HG02938 (cell line): ENCODE measurements at regions not wholly inside any gene's neighbourhood (a gene's known extent, or its start where the extent isn't known, plus 50 kb on each side); places are given as distances from the start of the nearest gene placed in this dataset.
"Not testable (repeated sequence)": the region's sequence is repeated elsewhere in the genome, so short reads cannot be mapped to it uniquely, and the experiment has no call there.

Source experiments
- ATAC-seq: cut with Tn5 transposase; IDR thresholded peaks from one replicate; pipeline ENCODE4 v1.9.1; 2021; ENCODE audit warnings: mild to moderate bottlenecking, moderate library complexity; ENCODE audit not compliant: unreplicated experiment

DNA sequence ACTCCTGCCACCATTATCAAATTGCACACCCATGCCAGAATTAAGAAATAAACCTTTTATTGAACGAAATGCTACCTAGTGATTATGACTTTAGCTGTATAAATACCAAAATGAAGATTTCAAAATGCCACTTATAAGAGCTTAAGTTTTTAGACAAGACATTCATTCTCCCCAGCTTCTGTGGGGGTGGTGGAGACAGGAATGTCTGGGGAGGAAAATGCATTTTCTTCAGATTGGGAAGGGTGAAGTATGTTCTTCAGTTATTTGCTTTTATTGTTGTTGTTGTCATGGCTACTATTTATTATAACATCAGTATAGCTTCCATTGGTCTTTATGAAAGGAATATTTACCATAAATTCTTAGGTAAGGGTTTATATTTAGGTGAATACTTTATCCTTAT lies 132.7 kb upstream of the GMNC start:
- no peak for ATAC-seq

DNA sequence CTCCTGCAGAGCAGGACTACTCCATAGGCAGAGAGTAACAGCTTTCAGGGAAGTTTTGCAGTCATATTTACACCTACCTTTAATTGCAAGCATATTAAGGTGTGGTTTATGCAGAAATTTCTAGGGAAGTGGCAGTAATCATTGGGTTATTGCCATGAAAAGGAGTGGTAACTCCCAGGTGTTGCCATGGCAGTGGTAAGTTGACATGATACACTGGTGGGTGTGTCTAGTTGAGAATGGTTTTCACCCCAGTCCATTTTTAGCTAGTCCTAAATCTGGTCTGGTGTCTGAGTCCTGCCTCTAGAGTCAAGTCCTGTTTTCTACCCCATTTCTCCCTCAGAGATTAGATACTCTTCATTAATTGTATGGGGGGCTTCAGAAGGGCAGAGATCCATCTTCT lies 128.4 kb upstream of the GMNC start:
- no peak for ATAC-seq

DNA sequence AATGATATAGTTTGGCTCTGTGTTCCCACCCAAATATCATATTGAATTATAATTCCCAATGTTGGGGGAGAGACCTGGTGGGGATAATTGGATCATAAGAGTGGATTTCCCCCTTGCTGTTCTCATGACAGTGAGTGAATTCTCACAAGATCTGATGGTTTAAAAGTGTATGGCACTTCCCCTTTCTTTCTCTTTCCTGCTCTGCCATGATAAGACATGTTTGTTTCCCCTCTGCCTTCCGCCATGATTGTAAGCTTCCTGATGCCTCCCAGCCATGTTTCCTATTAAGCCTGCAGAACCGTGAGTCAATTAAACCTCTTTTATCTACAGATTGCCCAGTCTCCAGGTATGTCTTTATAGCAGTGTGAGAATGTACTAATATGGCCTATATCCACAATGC lies 126.7 kb upstream of the GMNC start:
- ATAC-seq = no peak

DNA sequence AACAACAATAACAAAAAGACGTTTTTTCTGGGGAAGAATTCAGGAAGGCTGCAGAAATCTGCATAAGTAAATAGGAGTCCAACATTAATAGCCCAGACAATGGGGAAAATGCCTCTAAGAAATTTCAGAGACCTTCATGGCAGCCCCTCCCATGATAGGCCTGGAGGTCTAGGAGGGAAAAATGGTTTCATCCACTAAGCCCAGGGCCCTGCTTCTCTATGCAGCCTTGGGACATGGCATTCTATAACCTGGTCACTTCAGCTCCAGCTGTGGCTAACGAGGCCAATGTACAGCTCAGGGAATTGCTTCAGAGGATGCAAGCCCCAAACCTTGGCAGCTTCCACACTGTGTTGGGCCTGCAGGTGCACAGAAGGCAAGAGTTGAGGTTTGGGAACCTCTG lies 125.6 kb upstream of the GMNC start:
- ATAC-seq = no peak

- no peak for ATAC-seq
Measured at GRCh38 chr3:190984502-190985244, 122.2 kb upstream of the GMNC start.

GRCh38 chr3:190983875-190984274 lies 121.4 kb upstream of the GMNC start:
- peak; percentile 61 for ATAC-seq

- no peak for ATAC-seq
Measured at GRCh38 chr3:190973771-190974170, 111.3 kb upstream of the GMNC start.

DNA sequence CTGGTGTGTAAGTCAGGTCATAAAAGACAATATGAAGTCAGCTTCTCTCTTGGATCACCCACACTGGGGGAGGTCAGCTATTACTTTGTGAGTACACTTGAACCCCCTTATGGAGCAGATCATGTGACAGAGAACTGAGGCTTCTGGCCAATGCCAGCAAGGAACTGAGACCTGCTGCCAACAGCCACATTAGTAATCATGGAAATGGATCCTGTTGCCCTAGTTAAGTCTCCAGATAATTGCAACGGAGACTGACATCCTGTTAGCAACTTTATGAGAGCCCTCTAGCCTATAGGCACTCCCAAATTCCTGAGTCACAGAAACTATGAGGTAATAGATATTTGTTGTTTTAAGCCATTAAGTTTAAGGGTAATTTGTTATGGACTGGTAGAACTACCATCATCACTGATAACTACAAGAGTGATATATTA lies 110.4 kb upstream of the GMNC start:
- no peak for ATAC-seq

- no peak for ATAC-seq
Measured at GRCh38 chr3:190972196-190972595, 109.7 kb upstream of the GMNC start.

DNA sequence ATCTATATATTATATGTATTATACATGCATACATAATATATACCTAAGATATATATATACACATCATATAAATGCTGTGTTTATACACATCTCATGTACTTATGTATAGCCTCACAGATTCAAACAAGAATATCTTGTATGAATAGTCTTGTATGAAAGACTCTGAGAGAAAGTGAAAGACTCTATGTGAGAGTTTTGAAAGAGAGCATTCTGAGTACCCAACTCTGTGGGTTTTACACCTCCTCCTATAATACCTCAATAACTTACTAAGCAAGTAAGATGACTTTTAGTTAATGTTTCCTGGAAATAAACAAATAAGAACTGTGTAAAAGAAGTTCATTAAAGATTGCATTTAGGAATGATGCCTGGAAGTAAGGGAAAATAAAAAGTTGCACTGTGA lies 108.1 kb upstream of the GMNC start:
- ATAC-seq = no peak

GRCh38 chr3:190968616-190969015 lies 106.1 kb upstream of the GMNC start:
- no peak for ATAC-seq

- not testable (repeated sequence) for ATAC-seq
Measured at GRCh38 chr3:190964931-190965330, 102.4 kb upstream of the GMNC start.

DNA sequence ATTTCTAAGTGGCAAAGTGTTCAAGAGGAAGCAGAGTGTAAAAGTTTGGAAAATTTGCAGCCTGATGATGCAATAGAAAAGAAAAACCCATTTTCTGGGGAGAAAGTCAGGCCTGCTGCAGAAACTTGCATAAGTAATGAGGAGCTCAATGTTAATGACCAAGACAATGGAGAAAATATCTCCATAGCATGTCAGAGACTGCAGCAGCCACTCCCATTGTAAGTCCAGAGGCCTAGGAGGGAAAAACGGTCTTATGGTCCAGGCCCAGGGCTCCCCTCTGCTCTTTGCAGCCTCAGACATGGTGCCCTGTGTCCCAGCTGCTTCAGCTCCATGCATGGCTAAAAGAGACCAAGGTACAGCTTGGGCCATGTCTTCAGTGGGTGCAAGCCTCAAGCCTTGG lies 96.6 kb upstream of the GMNC start:
- no peak for ATAC-seq

- no peak for ATAC-seq
Measured at GRCh38 chr3:190941694-190942260, 79.3 kb upstream of the GMNC start.

GRCh38 chr3:190934616-190935015 lies 72.1 kb upstream of the GMNC start:
- ATAC-seq = not testable (repeated sequence)

GRCh38 chr3:190926619-190927018 lies 64.1 kb upstream of the GMNC start:
- no peak for ATAC-seq

DNA sequence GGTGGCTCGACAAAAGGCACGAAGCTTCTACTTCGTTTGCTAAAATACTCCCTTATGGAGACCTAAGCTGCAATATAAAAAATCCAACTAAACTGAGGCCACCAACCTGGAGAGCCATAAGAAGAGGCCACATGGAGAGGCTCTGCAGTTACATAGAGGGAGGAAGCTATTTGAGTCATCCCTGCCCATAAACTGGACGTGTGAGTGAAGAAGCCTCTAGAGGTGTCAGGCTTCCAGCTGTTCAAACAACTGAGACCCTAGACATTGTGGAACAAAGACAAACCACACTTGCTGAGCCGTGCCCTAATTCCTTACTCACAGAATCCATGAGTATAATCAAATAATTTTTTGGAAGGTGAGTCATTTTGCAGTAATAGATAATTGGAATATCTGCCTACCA lies 50.2 kb upstream of the GMNC start:
- no peak for ATAC-seq
